ENCODE measurements at regions not wholly inside any gene's neighbourhood (a gene's known extent, or its start where the extent isn't known, plus 50 kb on each side); places are given as distances from the start of the nearest gene placed in this dataset.

GRCh38 chr2:150732491-150732890 is 245.0 kb upstream of the RND3 start:
- TF ChIP-seq POLR2AphosphoS5 (IDR thresholded peaks at IDR 0.05; ENCODE audit: low read depth, low read length), result no peak

GRCh38 chr2:150732064-150732463 is 244.6 kb upstream of the RND3 start:
- no peak for TF ChIP-seq TAF1 (IDR thresholded peaks at IDR 0.05; ENCODE audit: borderline replicate concordance, insufficient read depth, low read length)
- no peak for TF ChIP-seq FOXP2 (optimal IDR thresholded peaks at IDR 0.05; ENCODE audit: borderline replicate concordance, extremely low read depth, extremely low read length, insufficient read depth)
- no peak for TF ChIP-seq POLR2AphosphoS5 (IDR thresholded peaks at IDR 0.05; ENCODE audit: low read depth, low read length)
- no peak for TF ChIP-seq SIN3A (IDR thresholded peaks at IDR 0.05; ENCODE audit: borderline replicate concordance, insufficient read depth, low read length)
- TF ChIP-seq, protein P1, sequence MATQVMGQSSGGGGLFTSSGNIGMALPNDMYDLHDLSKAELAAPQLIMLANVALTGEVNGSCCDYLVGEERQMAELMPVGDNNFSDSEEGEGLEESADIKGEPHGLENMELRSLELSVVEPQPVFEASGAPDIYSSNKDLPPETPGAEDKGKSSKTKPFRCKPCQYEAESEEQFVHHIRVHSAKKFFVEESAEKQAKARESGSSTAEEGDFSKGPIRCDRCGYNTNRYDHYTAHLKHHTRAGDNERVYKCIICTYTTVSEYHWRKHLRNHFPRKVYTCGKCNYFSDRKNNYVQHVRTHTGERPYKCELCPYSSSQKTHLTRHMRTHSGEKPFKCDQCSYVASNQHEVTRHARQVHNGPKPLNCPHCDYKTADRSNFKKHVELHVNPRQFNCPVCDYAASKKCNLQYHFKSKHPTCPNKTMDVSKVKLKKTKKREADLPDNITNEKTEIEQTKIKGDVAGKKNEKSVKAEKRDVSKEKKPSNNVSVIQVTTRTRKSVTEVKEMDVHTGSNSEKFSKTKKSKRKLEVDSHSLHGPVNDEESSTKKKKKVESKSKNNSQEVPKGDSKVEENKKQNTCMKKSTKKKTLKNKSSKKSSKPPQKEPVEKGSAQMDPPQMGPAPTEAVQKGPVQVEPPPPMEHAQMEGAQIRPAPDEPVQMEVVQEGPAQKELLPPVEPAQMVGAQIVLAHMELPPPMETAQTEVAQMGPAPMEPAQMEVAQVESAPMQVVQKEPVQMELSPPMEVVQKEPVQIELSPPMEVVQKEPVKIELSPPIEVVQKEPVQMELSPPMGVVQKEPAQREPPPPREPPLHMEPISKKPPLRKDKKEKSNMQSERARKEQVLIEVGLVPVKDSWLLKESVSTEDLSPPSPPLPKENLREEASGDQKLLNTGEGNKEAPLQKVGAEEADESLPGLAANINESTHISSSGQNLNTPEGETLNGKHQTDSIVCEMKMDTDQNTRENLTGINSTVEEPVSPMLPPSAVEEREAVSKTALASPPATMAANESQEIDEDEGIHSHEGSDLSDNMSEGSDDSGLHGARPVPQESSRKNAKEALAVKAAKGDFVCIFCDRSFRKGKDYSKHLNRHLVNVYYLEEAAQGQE (IDR thresholded peaks at IDR 0.05; ENCODE audit: insufficient read depth in 1 of 2, low read depth in 2 of 2, low read length in 2 of 2), result no peak

DNA sequence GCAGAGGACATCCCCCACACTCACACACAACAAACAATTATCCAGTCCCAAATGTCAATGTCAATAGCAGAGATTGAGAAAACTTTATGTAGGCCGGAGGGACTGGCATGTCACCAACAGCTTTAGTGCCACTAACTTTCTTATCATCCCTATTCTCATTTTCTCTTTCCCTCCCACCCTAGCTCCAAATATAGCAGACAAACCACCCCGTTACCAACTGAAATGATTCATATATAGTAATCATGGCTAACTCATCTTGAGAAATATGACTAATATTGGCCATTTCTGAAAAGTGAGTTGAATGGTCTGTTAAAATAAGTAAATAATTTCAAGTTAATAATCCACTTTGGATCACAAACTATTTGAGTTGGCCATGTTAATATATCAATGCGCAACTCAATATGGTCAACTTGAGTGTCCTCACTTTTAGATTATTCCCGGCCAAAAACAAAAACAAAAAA is 242.1 kb upstream of the RND3 start:
- TF ChIP-seq, protein P1 (IDR thresholded peaks at IDR 0.05; ENCODE audit: insufficient read depth in 1 of 2, low read depth in 2 of 2, low read length in 2 of 2), result no peak
- TF ChIP-seq TAF1 (IDR thresholded peaks at IDR 0.05; ENCODE audit: borderline replicate concordance, insufficient read depth, low read length) (no peak), POLR2AphosphoS5 (IDR thresholded peaks at IDR 0.05; ENCODE audit: low read depth, low read length) (no peak), FOXP2 (optimal IDR thresholded peaks at IDR 0.05; ENCODE audit: borderline replicate concordance, extremely low read depth, extremely low read length, insufficient read depth) (no peak), SIN3A (IDR thresholded peaks at IDR 0.05; ENCODE audit: borderline replicate concordance, insufficient read depth, low read length) (no peak)

GRCh38 chr2:150718280-150718679 is 230.8 kb upstream of the RND3 start:
- TF ChIP-seq SIN3A (IDR thresholded peaks at IDR 0.05; ENCODE audit: borderline replicate concordance, insufficient read depth, low read length) (no peak), FOXP2 (optimal IDR thresholded peaks at IDR 0.05; ENCODE audit: borderline replicate concordance, extremely low read depth, extremely low read length, insufficient read depth) (no peak), TAF1 (IDR thresholded peaks at IDR 0.05; ENCODE audit: borderline replicate concordance, insufficient read depth, low read length) (no peak), POLR2AphosphoS5 (IDR thresholded peaks at IDR 0.05; ENCODE audit: low read depth, low read length) (no peak)
- TF ChIP-seq, protein P1 (IDR thresholded peaks at IDR 0.05; ENCODE audit: insufficient read depth in 1 of 2, low read depth in 2 of 2, low read length in 2 of 2), result no peak

GRCh38 chr2:150716186-150716585 is 228.7 kb upstream of the RND3 start:
- TF ChIP-seq POLR2AphosphoS5 (IDR thresholded peaks at IDR 0.05; ENCODE audit: low read depth, low read length) (no peak), FOXP2 (optimal IDR thresholded peaks at IDR 0.05; ENCODE audit: borderline replicate concordance, extremely low read depth, extremely low read length, insufficient read depth) (no peak), SIN3A (IDR thresholded peaks at IDR 0.05; ENCODE audit: borderline replicate concordance, insufficient read depth, low read length) (no peak), TAF1 (IDR thresholded peaks at IDR 0.05; ENCODE audit: borderline replicate concordance, insufficient read depth, low read length) (no peak)
- TF ChIP-seq, protein P1 (IDR thresholded peaks at IDR 0.05; ENCODE audit: insufficient read depth in 1 of 2, low read depth in 2 of 2, low read length in 2 of 2), result no peak

Data from PFSK-1 (cell line).